ENCODE measurements at regions not wholly inside any gene's neighbourhood (a gene's known extent, or its start where the extent isn't known, plus 50 kb on each side); places are given as distances from the start of the nearest gene placed in this dataset.
"Not testable (repeated sequence)": the region's sequence is repeated elsewhere in the genome, so short reads cannot be mapped to it uniquely, and the experiment has no call there.

GRCh38 chr3:25904206-25904605, 114.3 kb downstream of the OXSM start:
- 67 to 73% methylated on average over 3 of the region's 3 CpGs for WGBS, 2 donors
- H3K9me3 ChIP-seq (ENCODE audit: control insufficient read depth in 2 of 2, insufficient read depth in 1 of 2, low read depth in 1 of 2, low read length in 1 of 2) = no peaks in the 10 kb centered on the region
- no peaks in the 10 kb centered on the region for H3K27me3 ChIP-seq (ENCODE audit: control insufficient read depth in 1 of 2, insufficient read depth in 2 of 2, low read length in 2 of 2)
- no peak overlapping the region for H3K4me3 ChIP-seq (ENCODE audit: low read depth in 1 of 2, low read length in 2 of 2)
- no peaks in the 10 kb centered on the region for H3K36me3 ChIP-seq (ENCODE audit: control insufficient read depth in 2 of 2, insufficient read depth in 2 of 2, low read length in 1 of 2)
- H3K4me1 ChIP-seq (ENCODE audit: control insufficient read depth in 2 of 2, insufficient read depth in 2 of 2, low read length in 1 of 2) = no peaks in the 10 kb centered on the region
- no peak overlapping the region for H3K27ac ChIP-seq (ENCODE audit: low read depth in 2 of 2, low read length in 1 of 2)

- Histone ChIP-seq H3K27me3 (ENCODE audit: control insufficient read depth in 1 of 2, insufficient read depth in 2 of 2, low read length in 2 of 2) (no peaks in the 10 kb centered on the region), H3K4me1 (ENCODE audit: control insufficient read depth in 2 of 2, insufficient read depth in 2 of 2, low read length in 1 of 2) (no peaks in the 10 kb centered on the region), H3K27ac (ENCODE audit: low read depth in 2 of 2, low read length in 1 of 2) (no peak overlapping the region), H3K9me3 (ENCODE audit: control insufficient read depth in 2 of 2, insufficient read depth in 1 of 2, low read depth in 1 of 2, low read length in 1 of 2) (no peaks in the 10 kb centered on the region), H3K36me3 (ENCODE audit: control insufficient read depth in 2 of 2, insufficient read depth in 2 of 2, low read length in 1 of 2) (no peaks in the 10 kb centered on the region), H3K4me3 (ENCODE audit: low read depth in 1 of 2, low read length in 2 of 2) (no peak overlapping the region)
- WGBS, 2 donors = 75 to 80% methylated on average over 4 of the region's 4 CpGs
Observed at GRCh38 chr3:25906132-25906906, 116.4 kb downstream of the OXSM start.

- 40 to 45% methylated on average over 2 of the region's 2 CpGs for WGBS, 2 donors
- Histone ChIP-seq H3K9me3 (ENCODE audit: control insufficient read depth in 2 of 2, insufficient read depth in 1 of 2, low read depth in 1 of 2, low read length in 1 of 2) (no peaks in the 10 kb centered on the region), H3K27me3 (ENCODE audit: control insufficient read depth in 1 of 2, insufficient read depth in 2 of 2, low read length in 2 of 2) (no peaks in the 10 kb centered on the region), H3K4me3 (ENCODE audit: low read depth in 1 of 2, low read length in 2 of 2) (no peak overlapping the region), H3K4me1 (ENCODE audit: control insufficient read depth in 2 of 2, insufficient read depth in 2 of 2, low read length in 1 of 2) (no peaks in the 10 kb centered on the region), H3K27ac (ENCODE audit: low read depth in 2 of 2, low read length in 1 of 2) (no peak overlapping the region), H3K36me3 (ENCODE audit: control insufficient read depth in 2 of 2, insufficient read depth in 2 of 2, low read length in 1 of 2) (no peaks in the 10 kb centered on the region)
Observed at GRCh38 chr3:25907081-25907480, 117.2 kb downstream of the OXSM start.

- WGBS, 2 donors = 61 to 64% methylated on average over 2 of the region's 2 CpGs
Observed at GRCh38 chr3:25910105-25910504, 120.2 kb downstream of the OXSM start.

DNA sequence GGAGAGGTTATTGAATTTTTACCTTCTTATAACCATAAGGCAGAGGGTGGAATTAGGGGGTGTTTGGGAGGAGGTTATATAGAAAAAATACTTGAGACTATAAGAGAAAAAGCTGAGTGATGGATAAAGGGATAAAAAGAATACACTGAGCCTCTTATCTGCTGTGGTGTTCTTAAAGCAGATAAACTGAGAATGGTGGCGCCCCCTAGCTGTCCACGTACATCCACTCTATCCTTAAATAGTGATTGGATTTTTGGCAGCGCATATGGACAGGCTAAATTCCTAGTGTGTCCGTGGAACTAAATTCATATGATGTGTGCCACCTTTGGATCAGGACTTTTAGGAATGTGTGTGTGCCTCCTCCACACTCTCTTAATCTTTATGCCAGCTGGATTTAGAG, 121.1 kb downstream of the OXSM start:
- H3K4me3 ChIP-seq (ENCODE audit: low read depth in 1 of 2, low read length in 2 of 2) = no peak overlapping the region
- 76 to 78% methylated on average over 4 of the region's 4 CpGs for WGBS, 2 donors
- H3K9me3 ChIP-seq (ENCODE audit: control insufficient read depth in 2 of 2, insufficient read depth in 1 of 2, low read depth in 1 of 2, low read length in 1 of 2) = no peaks in the 10 kb centered on the region
- no peak overlapping the region for H3K27ac ChIP-seq (ENCODE audit: low read depth in 2 of 2, low read length in 1 of 2)
- no peaks in the 10 kb centered on the region for H3K27me3 ChIP-seq (ENCODE audit: control insufficient read depth in 1 of 2, insufficient read depth in 2 of 2, low read length in 2 of 2)
- H3K36me3 ChIP-seq (ENCODE audit: control insufficient read depth in 2 of 2, insufficient read depth in 2 of 2, low read length in 1 of 2) = no peaks in the 10 kb centered on the region
- no peaks in the 10 kb centered on the region for H3K4me1 ChIP-seq (ENCODE audit: control insufficient read depth in 2 of 2, insufficient read depth in 2 of 2, low read length in 1 of 2)

More at GRCh38 chr3:25910105-25910504, 120.2 kb downstream of the OXSM start:
- Histone ChIP-seq H3K4me3 (ENCODE audit: low read depth in 1 of 2, low read length in 2 of 2) (no peak overlapping the region), H3K9me3 (ENCODE audit: control insufficient read depth in 2 of 2, insufficient read depth in 1 of 2, low read depth in 1 of 2, low read length in 1 of 2) (no peaks in the 10 kb centered on the region), H3K27me3 (ENCODE audit: control insufficient read depth in 1 of 2, insufficient read depth in 2 of 2, low read length in 2 of 2) (no peaks in the 10 kb centered on the region), H3K4me1 (ENCODE audit: control insufficient read depth in 2 of 2, insufficient read depth in 2 of 2, low read length in 1 of 2) (no peaks in the 10 kb centered on the region), H3K36me3 (ENCODE audit: control insufficient read depth in 2 of 2, insufficient read depth in 2 of 2, low read length in 1 of 2) (no peaks in the 10 kb centered on the region), H3K27ac (ENCODE audit: low read depth in 2 of 2, low read length in 1 of 2) (no peak overlapping the region)

- H3K4me1 ChIP-seq (ENCODE audit: control insufficient read depth in 2 of 2, insufficient read depth in 2 of 2, low read length in 1 of 2) = no peaks in the 10 kb centered on the region
- no peak overlapping the region for H3K27ac ChIP-seq (ENCODE audit: low read depth in 2 of 2, low read length in 1 of 2)
- no peaks in the 10 kb centered on the region for H3K36me3 ChIP-seq (ENCODE audit: control insufficient read depth in 2 of 2, insufficient read depth in 2 of 2, low read length in 1 of 2)
- 82 to 86% methylated on average over 7 of the region's 7 CpGs for WGBS, 2 donors
- H3K9me3 ChIP-seq (ENCODE audit: control insufficient read depth in 2 of 2, insufficient read depth in 1 of 2, low read depth in 1 of 2, low read length in 1 of 2) = no peaks in the 10 kb centered on the region
- no peak overlapping the region for H3K4me3 ChIP-seq (ENCODE audit: low read depth in 1 of 2, low read length in 2 of 2)
- no peaks in the 10 kb centered on the region for H3K27me3 ChIP-seq (ENCODE audit: control insufficient read depth in 1 of 2, insufficient read depth in 2 of 2, low read length in 2 of 2)
Observed at GRCh38 chr3:25911525-25912295, 121.8 kb downstream of the OXSM start.

GRCh38 chr3:25913179-25913578, 123.3 kb downstream of the OXSM start:
- Histone ChIP-seq H3K27ac (ENCODE audit: low read depth in 2 of 2, low read length in 1 of 2) (no peak overlapping the region), H3K4me3 (ENCODE audit: low read depth in 1 of 2, low read length in 2 of 2) (no peak overlapping the region), H3K36me3 (ENCODE audit: control insufficient read depth in 2 of 2, insufficient read depth in 2 of 2, low read length in 1 of 2) (no peaks in the 10 kb centered on the region), H3K4me1 (ENCODE audit: control insufficient read depth in 2 of 2, insufficient read depth in 2 of 2, low read length in 1 of 2) (no peaks in the 10 kb centered on the region), H3K27me3 (ENCODE audit: control insufficient read depth in 1 of 2, insufficient read depth in 2 of 2, low read length in 2 of 2) (no peaks in the 10 kb centered on the region), H3K9me3 (ENCODE audit: control insufficient read depth in 2 of 2, insufficient read depth in 1 of 2, low read depth in 1 of 2, low read length in 1 of 2) (no peaks in the 10 kb centered on the region)

GRCh38 chr3:25915673-25916072, 125.8 kb downstream of the OXSM start:
- H3K36me3 ChIP-seq (ENCODE audit: control insufficient read depth in 2 of 2, insufficient read depth in 2 of 2, low read length in 1 of 2) = no peaks in the 10 kb centered on the region
- H3K4me3 ChIP-seq (ENCODE audit: low read depth in 1 of 2, low read length in 2 of 2) = no peak overlapping the region
- no peaks in the 10 kb centered on the region for H3K9me3 ChIP-seq (ENCODE audit: control insufficient read depth in 2 of 2, insufficient read depth in 1 of 2, low read depth in 1 of 2, low read length in 1 of 2)
- H3K4me1 ChIP-seq (ENCODE audit: control insufficient read depth in 2 of 2, insufficient read depth in 2 of 2, low read length in 1 of 2) = no peaks in the 10 kb centered on the region
- 73 to 75% methylated on average over 2 of the region's 2 CpGs for WGBS, 2 donors
- no peaks in the 10 kb centered on the region for H3K27me3 ChIP-seq (ENCODE audit: control insufficient read depth in 1 of 2, insufficient read depth in 2 of 2, low read length in 2 of 2)
- no peak overlapping the region for H3K27ac ChIP-seq (ENCODE audit: low read depth in 2 of 2, low read length in 1 of 2)

DNA sequence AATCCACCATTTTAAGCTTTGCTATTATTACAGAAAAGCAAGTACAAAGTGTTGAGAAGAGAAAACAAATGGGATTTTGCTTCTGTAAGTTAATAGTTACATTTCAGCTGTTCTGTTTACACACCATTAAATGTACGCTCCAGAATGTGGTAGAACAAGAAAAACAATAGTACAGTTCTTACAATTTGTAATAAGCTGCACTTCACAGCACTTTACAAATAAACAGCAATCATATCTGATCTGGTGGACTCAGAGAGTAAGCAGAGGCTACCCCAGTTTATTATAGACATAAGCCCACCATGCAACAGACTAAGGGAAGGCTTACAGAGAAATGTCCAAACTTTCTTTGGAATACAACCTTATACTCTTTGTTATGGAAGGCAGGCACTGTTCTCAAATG, 126.4 kb downstream of the OXSM start:
- H3K36me3 ChIP-seq (ENCODE audit: control insufficient read depth in 2 of 2, insufficient read depth in 2 of 2, low read length in 1 of 2) = no peaks in the 10 kb centered on the region
- no peak overlapping the region for H3K4me3 ChIP-seq (ENCODE audit: low read depth in 1 of 2, low read length in 2 of 2)
- no peak overlapping the region for H3K27ac ChIP-seq (ENCODE audit: low read depth in 2 of 2, low read length in 1 of 2)
- H3K4me1 ChIP-seq (ENCODE audit: control insufficient read depth in 2 of 2, insufficient read depth in 2 of 2, low read length in 1 of 2) = no peaks in the 10 kb centered on the region
- H3K9me3 ChIP-seq (ENCODE audit: control insufficient read depth in 2 of 2, insufficient read depth in 1 of 2, low read depth in 1 of 2, low read length in 1 of 2) = no peaks in the 10 kb centered on the region
- no peaks in the 10 kb centered on the region for H3K27me3 ChIP-seq (ENCODE audit: control insufficient read depth in 1 of 2, insufficient read depth in 2 of 2, low read length in 2 of 2)
- WGBS, 2 donors = 2 to 18% methylated on average over 1 of the region's 1 CpG

- not testable (repeated sequence) for H3K36me3 ChIP-seq (ENCODE audit: control insufficient read depth in 2 of 2, insufficient read depth in 2 of 2, low read length in 1 of 2); H3K4me1 ChIP-seq (ENCODE audit: control insufficient read depth in 2 of 2, insufficient read depth in 2 of 2, low read length in 1 of 2); H3K27me3 ChIP-seq (ENCODE audit: control insufficient read depth in 1 of 2, insufficient read depth in 2 of 2, low read length in 2 of 2); H3K4me3 ChIP-seq (ENCODE audit: low read depth in 1 of 2, low read length in 2 of 2); H3K27ac ChIP-seq (ENCODE audit: low read depth in 2 of 2, low read length in 1 of 2); H3K9me3 ChIP-seq (ENCODE audit: control insufficient read depth in 2 of 2, insufficient read depth in 1 of 2, low read depth in 1 of 2, low read length in 1 of 2)
- WGBS, 2 donors = 91% methylated on average over 6 of the region's 6 CpGs
Observed at GRCh38 chr3:25931967-25932366, 142.1 kb downstream of the OXSM start.
